ENCODE measurements at regions not wholly inside any gene's neighbourhood (a gene's known extent, or its start where the extent isn't known, plus 50 kb on each side); places are given as distances from the start of the nearest gene placed in this dataset.
A peak's percentile ranks its signal among the peaks of the same experiment; 100 is the strongest.

GRCh38 chr11:62061356-62062222 is 62.2 kb upstream of the INCENP start:
- DNase-seq (ENCODE audit: low read depth, low spot score), result no peak
- Histone ChIP-seq H3K9me3 (ENCODE audit: low read depth, low read length) (no peaks in the 10 kb centered on the region), H3K27ac (no peak overlapping the region), H3K9ac (ENCODE audit: insufficient read length) (no peak overlapping the region), H3K4me3 (no peak overlapping the region), H3K36me3 (ENCODE audit: insufficient read depth, low read length) (no peaks in the 10 kb centered on the region)
- TF ChIP-seq FOXP2 (optimal IDR thresholded peaks at IDR 0.05; ENCODE audit: control extremely low read depth, extremely low read length, insufficient read depth), result no peak

DNA sequence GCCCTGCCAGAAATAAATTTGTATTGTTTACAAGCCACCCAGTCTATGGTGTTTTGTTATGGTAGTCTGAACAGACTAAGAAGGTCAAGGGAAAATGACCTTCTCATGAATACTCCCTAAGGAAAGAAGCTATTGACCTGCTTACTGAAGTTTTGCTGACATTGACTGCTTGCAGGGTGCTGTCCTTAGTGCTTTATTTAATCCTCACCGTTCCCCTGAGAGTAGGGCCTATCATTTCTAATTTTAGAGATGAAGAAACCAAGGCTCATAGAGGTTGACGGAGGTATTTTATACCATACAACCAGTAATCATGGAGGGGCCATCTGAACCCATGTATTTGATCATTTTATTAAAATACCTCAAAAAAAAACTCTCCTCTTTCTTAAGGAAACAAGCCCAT is 66.7 kb upstream of the INCENP start:
- no peak overlapping the region for H3K4me3 ChIP-seq
- H3K36me3 ChIP-seq (ENCODE audit: insufficient read depth, low read length), result no peaks in the 10 kb centered on the region
- no peak for DNase-seq (ENCODE audit: low read depth, low spot score)
- no peak overlapping the region for H3K9ac ChIP-seq (ENCODE audit: insufficient read length)
- H3K27ac ChIP-seq, result no peak overlapping the region
- no peak for TF ChIP-seq FOXP2 (optimal IDR thresholded peaks at IDR 0.05; ENCODE audit: control extremely low read depth, extremely low read length, insufficient read depth)
- TF ChIP-seq POLR2AphosphoS5 (IDR thresholded peaks at IDR 0.05; ENCODE audit: borderline replicate concordance, low read depth, low read length), result no peak
- TF ChIP-seq EZH2 (IDR thresholded peaks at IDR 0.05), result no peak
- no peaks in the 10 kb centered on the region for H3K9me3 ChIP-seq (ENCODE audit: low read depth, low read length)

- no peak overlapping the region for H3K4me3 ChIP-seq
Observed at GRCh38 chr11:62055970-62056369, 67.8 kb upstream of the INCENP start.

GRCh38 chr11:62054484-62055121 is 69.2 kb upstream of the INCENP start:
- TF ChIP-seq POLR2AphosphoS5 (IDR thresholded peaks at IDR 0.05; ENCODE audit: borderline replicate concordance, low read depth, low read length), result no peak
- Histone ChIP-seq H3K4me3 (no peak overlapping the region), H3K9me3 (ENCODE audit: low read depth, low read length) (no peaks in the 10 kb centered on the region), H3K27ac (no peak overlapping the region), H3K36me3 (ENCODE audit: insufficient read depth, low read length) (no peaks in the 10 kb centered on the region), H3K9ac (ENCODE audit: insufficient read length) (no peak overlapping the region)
- DNase-seq (ENCODE audit: low read depth, low spot score), result peak; percentile 14

More at GRCh38 chr11:62055970-62056369, 67.8 kb upstream of the INCENP start:
- no peak for DNase-seq (ENCODE audit: low read depth, low spot score)
- no peak overlapping the region for H3K9ac ChIP-seq (ENCODE audit: insufficient read length)
- no peak overlapping the region for H3K27ac ChIP-seq
- H3K36me3 ChIP-seq (ENCODE audit: insufficient read depth, low read length), result no peaks in the 10 kb centered on the region
- TF ChIP-seq EZH2 (IDR thresholded peaks at IDR 0.05) (no peak), FOXP2 (optimal IDR thresholded peaks at IDR 0.05; ENCODE audit: control extremely low read depth, extremely low read length, insufficient read depth) (no peak), POLR2AphosphoS5 (IDR thresholded peaks at IDR 0.05; ENCODE audit: borderline replicate concordance, low read depth, low read length) (no peak)
- no peaks in the 10 kb centered on the region for H3K9me3 ChIP-seq (ENCODE audit: low read depth, low read length)

- no peak overlapping the region for H3K4me3 ChIP-seq
- TF ChIP-seq POLR2AphosphoS5 (IDR thresholded peaks at IDR 0.05; ENCODE audit: borderline replicate concordance, low read depth, low read length) (no peak), EZH2 (IDR thresholded peaks at IDR 0.05) (no peak), FOXP2 (optimal IDR thresholded peaks at IDR 0.05; ENCODE audit: control extremely low read depth, extremely low read length, insufficient read depth) (no peak)
- DNase-seq (ENCODE audit: low read depth, low spot score), result no peak
- H3K9me3 ChIP-seq (ENCODE audit: low read depth, low read length), result no peaks in the 10 kb centered on the region
- no peak overlapping the region for H3K9ac ChIP-seq (ENCODE audit: insufficient read length)
- H3K27ac ChIP-seq, result no peak overlapping the region
- H3K36me3 ChIP-seq (ENCODE audit: insufficient read depth, low read length), result no peaks in the 10 kb centered on the region
Observed at GRCh38 chr11:62054081-62054480, 69.7 kb upstream of the INCENP start.

GRCh38 chr11:62050716-62051115 is 73.1 kb upstream of the INCENP start:
- Histone ChIP-seq H3K9me3 (ENCODE audit: low read depth, low read length) (no peaks in the 10 kb centered on the region), H3K27ac (no peak overlapping the region), H3K36me3 (ENCODE audit: insufficient read depth, low read length) (no peaks in the 10 kb centered on the region), H3K4me3 (no peak overlapping the region), H3K9ac (ENCODE audit: insufficient read length) (no peak overlapping the region)
- no peak for TF ChIP-seq EZH2 (IDR thresholded peaks at IDR 0.05)
- no peak for TF ChIP-seq FOXP2 (optimal IDR thresholded peaks at IDR 0.05; ENCODE audit: control extremely low read depth, extremely low read length, insufficient read depth)
- TF ChIP-seq POLR2AphosphoS5 (IDR thresholded peaks at IDR 0.05; ENCODE audit: borderline replicate concordance, low read depth, low read length), result no peak
- no peak for DNase-seq (ENCODE audit: low read depth, low spot score)

DNA sequence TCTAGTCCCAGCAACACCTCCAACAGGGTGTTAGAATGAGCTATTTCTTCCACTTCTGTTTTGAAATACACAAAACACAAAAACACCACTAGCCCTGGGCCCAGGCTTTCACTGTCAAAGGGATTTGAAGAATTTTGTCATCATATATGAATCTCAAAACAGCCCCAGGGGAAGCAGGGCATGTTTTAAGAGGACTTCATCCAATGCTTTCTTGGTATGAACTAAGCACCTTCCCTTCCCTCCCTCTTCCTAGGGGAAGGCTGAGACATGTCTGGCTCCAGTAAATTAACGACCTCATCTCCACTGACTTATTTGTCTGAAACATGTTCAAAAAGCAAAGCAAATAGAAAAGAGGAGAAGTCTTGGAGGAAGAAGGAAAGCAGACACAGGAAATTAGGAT is 75.7 kb upstream of the INCENP start:
- TF ChIP-seq EZH2 (IDR thresholded peaks at IDR 0.05) (no peak), FOXP2 (optimal IDR thresholded peaks at IDR 0.05; ENCODE audit: control extremely low read depth, extremely low read length, insufficient read depth) (no peak), POLR2AphosphoS5 (IDR thresholded peaks at IDR 0.05; ENCODE audit: borderline replicate concordance, low read depth, low read length) (no peak)
- Histone ChIP-seq H3K9me3 (ENCODE audit: low read depth, low read length) (no peaks in the 10 kb centered on the region), H3K9ac (ENCODE audit: insufficient read length) (no peak overlapping the region), H3K36me3 (ENCODE audit: insufficient read depth, low read length) (no peaks in the 10 kb centered on the region), H3K27ac (no peak overlapping the region), H3K4me3 (no peak overlapping the region)
- DNase-seq (ENCODE audit: low read depth, low spot score), result no peak

DNA sequence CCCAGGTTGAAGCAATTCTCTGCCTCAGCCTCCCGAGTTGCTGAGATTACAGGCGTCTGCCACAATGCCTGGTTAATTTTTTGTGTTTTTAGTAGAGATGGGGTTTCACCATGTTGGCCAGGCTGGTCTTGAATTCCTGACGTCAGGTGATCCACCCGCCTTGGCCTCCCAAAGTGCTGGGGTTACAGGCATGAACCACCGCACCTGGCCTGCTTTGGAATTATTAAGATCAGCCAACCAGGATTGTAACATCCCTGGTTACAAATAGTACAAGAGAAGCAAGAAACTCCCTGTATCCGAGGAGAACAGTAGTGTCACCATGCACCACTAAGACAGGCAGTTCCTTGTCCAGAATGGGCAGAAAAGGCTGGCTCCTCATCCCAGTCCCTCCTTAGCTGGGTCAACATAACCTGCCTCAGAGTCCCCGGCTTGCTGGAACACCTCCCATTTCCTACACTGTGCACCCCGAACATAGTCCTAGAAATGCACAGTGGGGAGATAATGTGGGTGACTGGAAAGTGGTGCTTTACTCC is 77.2 kb upstream of the INCENP start:
- no peak overlapping the region for H3K9ac ChIP-seq (ENCODE audit: insufficient read length)

More for the DNA sequence above, 77.2 kb upstream of the INCENP start:
- TF ChIP-seq EZH2 (IDR thresholded peaks at IDR 0.05) (no peak), FOXP2 (optimal IDR thresholded peaks at IDR 0.05; ENCODE audit: control extremely low read depth, extremely low read length, insufficient read depth) (no peak), POLR2AphosphoS5 (IDR thresholded peaks at IDR 0.05; ENCODE audit: borderline replicate concordance, low read depth, low read length) (no peak)
- Histone ChIP-seq H3K9me3 (ENCODE audit: low read depth, low read length) (no peaks in the 10 kb centered on the region), H3K4me3 (no peak overlapping the region), H3K27ac (no peak overlapping the region), H3K36me3 (ENCODE audit: insufficient read depth, low read length) (no peaks in the 10 kb centered on the region)
- no peak for DNase-seq (ENCODE audit: low read depth, low spot score)
